SK-N-SH (cell line): ENCODE measurements at regions not wholly inside any gene's neighbourhood (a gene's known extent, or its start where the extent isn't known, plus 50 kb on each side); places are given as distances from the start of the nearest gene placed in this dataset.

Source experiments
- CTCF ChIA-PET: fragments of 300-600, 350-600 bp; formaldehyde crosslinking; extraction: SDS; loops from one replicate; lab custom pipeline; 2021; lab: Yijun Ruan, JAX
- POLR2A ChIA-PET: fragments of 350-600 bp; sonication (Branson Sonifier 250); formaldehyde crosslinking; extraction: SDS; loops from one replicate; lab custom pipeline; 2020; ENCODE audit warnings: antibody characterized with exemption, inconsistent platforms; lab: Yijun Ruan, JAX
- DNase-seq: peaks from one replicate; pipeline ENCODE4 v3.0.0; 2012
- H2AFZ ChIP-seq: fragments of 200-600 bp; sonication (generic); 2 replicates; pipeline ENCODE4 v1.8.1; 2016; ENCODE audit warnings: antibody characterized with exemption, mild to moderate bottlenecking, low read depth
- H3F3A ChIP-seq: fragments of 200-600 bp; sonication (generic); replicated peaks from 2 replicates; pipeline ENCODE3; 2016; ENCODE audit warnings: antibody characterized with exemption, mild to moderate bottlenecking; ENCODE audit not compliant: insufficient read depth
- H3K27ac ChIP-seq, 2 experiments: fragments of 200-500 bp in 1 of 2; fragments of 200-600 bp in 1 of 2; sonication (Bioruptor generic) in 1 of 2; sonication (generic), shearing (Covaris generic) in 1 of 2; 2 replicates each; pipeline versions ENCODE4 v1.5.1 to v1.6.1; 2014 to 2016; ENCODE audit warnings: low read depth in 2 of 2, inconsistent platforms in 1 of 2, low read length in 1 of 2, mild to moderate bottlenecking in 1 of 2, mixed read lengths in 1 of 2
- H3K27me3 ChIP-seq: fragments of 200-600 bp; sonication (generic), shearing (Covaris generic); 2 replicates; pipeline ENCODE4 v1.6.1; 2016; ENCODE audit warnings: mixed run types; ENCODE audit not compliant: insufficient read depth
- H3K36me3 ChIP-seq, 2 experiments: fragments of 200-500 bp in 1 of 2; fragments of 200-600 bp in 1 of 2; sonication (Bioruptor generic) in 1 of 2; sonication (generic) in 1 of 2; replicated peaks in 1 of 2; 2 replicates each; pipeline versions ENCODE3 to v1.5.1; 2014 to 2016; ENCODE audit warnings: low read length in 1 of 2, mild to moderate bottlenecking in 1 of 2; ENCODE audit not compliant: insufficient read depth in 2 of 2, control insufficient read depth in 1 of 2
- H3K4me1 ChIP-seq, 2 experiments: fragments of 200-500 bp in 1 of 2; fragments of 200-600 bp in 1 of 2; sonication (Bioruptor generic) in 1 of 2; sonication (generic), shearing (Covaris generic) in 1 of 2; 2 replicates each; pipeline versions ENCODE4 v1.5.1 to v1.6.1; 2014 to 2016; ENCODE audit warnings: low read depth in 1 of 2, low read length in 1 of 2, mixed run types in 1 of 2; ENCODE audit not compliant: insufficient read depth in 2 of 2, control insufficient read depth in 1 of 2
- H3K4me2 ChIP-seq: fragments of 200-600 bp; sonication (generic), shearing (Covaris generic); 2 replicates; pipeline ENCODE4 v1.6.1; 2017; ENCODE audit warnings: mixed run types
- H3K4me3 ChIP-seq, 2 experiments: fragments of 200-500 bp in 1 of 2; fragments of 200-600 bp in 1 of 2; sonication (Bioruptor generic) in 1 of 2; sonication (generic), shearing (Covaris generic) in 1 of 2; 2 replicates each; pipeline versions ENCODE4 v1.5.1 to v1.8.1; 2014 to 2016; ENCODE audit warnings: low read depth in 2 of 2, inconsistent platforms in 1 of 2, low read length in 1 of 2, mild to moderate bottlenecking in 1 of 2, mixed read lengths in 1 of 2, moderate library complexity in 1 of 2
- H3K79me2 ChIP-seq: fragments of 200-600 bp; sonication (generic); 2 replicates; pipeline ENCODE4 v1.8.1; 2017; ENCODE audit warnings: mild to moderate bottlenecking; ENCODE audit not compliant: insufficient read depth
- H3K9ac ChIP-seq: fragments of 200-600 bp; sonication (generic); 2 replicates; pipeline ENCODE4 v1.6.1; 2017; ENCODE audit warnings: mixed run types
- H3K9me2 ChIP-seq: fragments of 200-600 bp; sonication (generic); 2 replicates; pipeline ENCODE4 v1.6.1; 2017; ENCODE audit warnings: mixed run types
- H3K9me3 ChIP-seq: fragments of 200-600 bp; sonication (generic); 2 replicates; pipeline ENCODE4 v1.6.1; 2017; ENCODE audit warnings: mixed run types, mild to moderate bottlenecking, moderate library complexity
- H4K20me1 ChIP-seq: fragments of 200-600 bp; sonication (generic); 2 replicates; pipeline ENCODE4 v1.6.1; 2017; ENCODE audit warnings: mild to moderate bottlenecking, mixed run types; ENCODE audit not compliant: insufficient read depth
- EZH2phosphoT487 ChIP-seq: fragments of 200-600 bp; sonication (generic); IDR thresholded peaks from 2 replicates; pipeline ENCODE4 v1.6.1; 2017; ENCODE audit warnings: low read depth, mixed run types, mild to moderate bottlenecking, antibody characterized with exemption, moderate library complexity, borderline replicate concordance
- FOXJ3 ChIP-seq: sonication (generic); formaldehyde crosslinking; IDR thresholded peaks from 2 replicates; pipeline ENCODE4 v1.5.1; 2020; ENCODE audit warnings: mild to moderate bottlenecking, missing genetic modification reagents
- GATA2 ChIP-seq: sonication (generic); formaldehyde crosslinking; IDR thresholded peaks from 2 replicates; pipeline ENCODE4 v1.5.0; 2020; ENCODE audit warnings: mild to moderate bottlenecking, missing genetic modification reagents
- NFIC ChIP-seq: IDR thresholded peaks from 2 replicates; pipeline ENCODE4 v1.4.0; 2012; ENCODE audit warnings: borderline replicate concordance
- NRF1 ChIP-seq: IDR thresholded peaks from 2 replicates; pipeline ENCODE4 v1.6.1; 2012; ENCODE audit warnings: low read depth, mild to moderate bottlenecking, low read length
- POLR2AphosphoS5 ChIP-seq: IDR thresholded peaks from 2 replicates; pipeline ENCODE4 v1.6.1; 2012; ENCODE audit warnings: low read depth, low read length
- RAD21 ChIP-seq: IDR thresholded peaks from 2 replicates; pipeline ENCODE4 v1.6.1; 2012; ENCODE audit warnings: mild to moderate bottlenecking, low read length
- RCOR1 ChIP-seq: fragments of 150-350 bp; IDR thresholded peaks from 2 replicates; pipeline ENCODE4 v1.6.1; 2017; ENCODE audit warnings: antibody characterized with exemption, low read length
- SIN3A ChIP-seq: IDR thresholded peaks from 2 replicates; pipeline ENCODE4 v1.6.1; 2012; ENCODE audit warnings: low read depth, mild to moderate bottlenecking, low read length, moderate library complexity, borderline replicate concordance
- SMC3 ChIP-seq: IDR thresholded peaks from 2 replicates; pipeline ENCODE4 v1.6.1; 2012; ENCODE audit warnings: low read depth, low read length, improper control_type of control experiment
- TAF1 ChIP-seq: IDR thresholded peaks from 2 replicates; pipeline ENCODE4 v1.6.1; 2012; ENCODE audit warnings: low read depth, mild to moderate bottlenecking, low read length, moderate library complexity, borderline replicate concordance
- TCF12 ChIP-seq: IDR thresholded peaks from 2 replicates; pipeline ENCODE4 v1.4.0; 2012
- WGBS: methylation state at CpG from one replicate; pipeline ENCODE4 v1.1.6; 2017; ENCODE audit warnings: low lambda C conversion rate; 5-methylcytosine and 5-hydroxymethylcytosine counted together
- TF ChIP-seq, protein P1 (sequence below): IDR thresholded peaks from 2 replicates; pipeline ENCODE4 v1.4.0; 2012; ENCODE audit warnings: low read depth
- TF ChIP-seq, protein P2 (sequence below): fragments of 150-350 bp; IDR thresholded peaks from 2 replicates; pipeline ENCODE4 v1.6.1; 2017; ENCODE audit warnings: antibody characterized with exemption, low read length, low read depth, borderline replicate concordance
- TF ChIP-seq, protein P3 (sequence below): IDR thresholded peaks from 2 replicates; pipeline ENCODE4 v1.6.1; 2012; ENCODE audit warnings: mild to moderate bottlenecking, low read depth, low read length, moderate library complexity
- TF ChIP-seq, protein P4 (sequence below): fragments of 150-350 bp; IDR thresholded peaks from 2 replicates; pipeline ENCODE4 v1.6.1; 2016; ENCODE audit warnings: mild to moderate bottlenecking, low read depth, low read length

DNA sequence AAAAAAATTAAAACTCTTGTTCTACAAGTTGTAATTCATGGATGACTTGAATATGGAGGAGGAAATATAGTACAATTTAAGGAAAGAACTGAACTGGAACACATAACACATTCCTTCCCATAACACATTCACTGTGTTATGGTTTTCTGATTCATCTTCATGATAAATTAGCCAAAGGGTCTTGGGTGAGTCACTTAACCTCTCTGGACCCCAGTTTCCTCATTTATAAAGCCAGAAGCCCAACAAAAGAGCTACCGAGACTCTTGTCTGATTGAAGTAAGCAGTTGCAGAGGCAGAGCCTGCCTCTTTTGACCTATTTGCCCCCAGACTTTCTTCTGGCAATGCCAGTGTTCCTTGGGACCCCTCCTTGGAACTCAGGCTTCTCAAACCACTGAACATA lies 161.9 kb upstream of the KCTD3 start:
- no peaks in the 10 kb centered on the region for H3K4me1 ChIP-seq
- no peak overlapping the region for H2AFZ ChIP-seq
- H3K27ac ChIP-seq, result no peak overlapping the region
- 25% methylated on average over 1 of the region's 1 CpG for WGBS
- H3K4me2 ChIP-seq, result no peak overlapping the region
- H3K79me2 ChIP-seq, result no peaks in the 10 kb centered on the region
- H3K36me3 ChIP-seq, result no peaks in the 10 kb centered on the region
- ChIA-PET POLR2A (no interaction called here), CTCF (no interaction called here)
- no peak overlapping the region for H3K9ac ChIP-seq
- no peaks in the 10 kb centered on the region for H3K9me3 ChIP-seq
- TF ChIP-seq RCOR1, result no peak
- no peak for TF ChIP-seq EZH2phosphoT487
- TF ChIP-seq, protein P1, sequence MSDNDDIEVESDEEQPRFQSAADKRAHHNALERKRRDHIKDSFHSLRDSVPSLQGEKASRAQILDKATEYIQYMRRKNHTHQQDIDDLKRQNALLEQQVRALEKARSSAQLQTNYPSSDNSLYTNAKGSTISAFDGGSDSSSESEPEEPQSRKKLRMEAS, result no peak
- no peak for TF ChIP-seq NRF1
- H3F3A ChIP-seq, result no peaks in the 10 kb centered on the region
- H3K4me3 ChIP-seq, result no peak overlapping the region
- H4K20me1 ChIP-seq, result no peaks in the 10 kb centered on the region
- no peak for DNase-seq
- H3K27me3 ChIP-seq, result no peaks in the 10 kb centered on the region
- no peaks in the 10 kb centered on the region for H3K9me2 ChIP-seq

DNA sequence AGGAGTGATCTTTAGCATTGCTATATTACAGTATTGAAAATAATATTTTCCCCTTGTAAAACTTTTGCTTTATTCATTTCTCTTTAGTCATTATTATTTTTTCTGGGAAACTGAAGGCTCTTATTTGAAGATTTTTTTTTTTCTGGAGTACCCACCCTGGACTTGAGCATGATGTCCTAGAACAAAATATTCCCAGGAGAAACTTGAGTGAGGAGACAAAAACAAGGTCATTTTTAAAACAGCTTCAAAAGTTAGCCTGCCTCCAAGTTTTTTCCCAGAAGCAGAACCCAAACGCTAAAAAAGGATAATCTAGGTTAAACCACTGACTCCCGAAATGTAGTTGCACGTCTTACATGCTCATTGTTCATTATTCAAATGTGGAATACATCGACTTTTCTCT lies 160.2 kb upstream of the KCTD3 start:
- TF ChIP-seq NFIC, result no peak
- no peak for TF ChIP-seq NRF1
- TF ChIP-seq, protein P2, sequence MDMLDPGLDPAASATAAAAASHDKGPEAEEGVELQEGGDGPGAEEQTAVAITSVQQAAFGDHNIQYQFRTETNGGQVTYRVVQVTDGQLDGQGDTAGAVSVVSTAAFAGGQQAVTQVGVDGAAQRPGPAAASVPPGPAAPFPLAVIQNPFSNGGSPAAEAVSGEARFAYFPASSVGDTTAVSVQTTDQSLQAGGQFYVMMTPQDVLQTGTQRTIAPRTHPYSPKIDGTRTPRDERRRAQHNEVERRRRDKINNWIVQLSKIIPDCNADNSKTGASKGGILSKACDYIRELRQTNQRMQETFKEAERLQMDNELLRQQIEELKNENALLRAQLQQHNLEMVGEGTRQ, result no peak
- TF ChIP-seq, all 33 proteins: peak for 0
- H4K20me1 ChIP-seq, result no peaks in the 10 kb centered on the region
- DNase-seq, result no peak
- no peak overlapping the region for H3K4me3 ChIP-seq
- H2AFZ ChIP-seq, result no peak overlapping the region
- no peaks in the 10 kb centered on the region for H3K9me3 ChIP-seq
- CTCF ChIA-PET, result no interaction called here
- H3K9me2 ChIP-seq, result no peaks in the 10 kb centered on the region
- no peaks in the 10 kb centered on the region for H3K79me2 ChIP-seq
- POLR2A ChIA-PET, result no interaction called here
- H3K4me2 ChIP-seq, result no peak overlapping the region
- 15% methylated on average over 4 of the region's 4 CpGs for whole genome bisulfite sequencing
- H3K9ac ChIP-seq, result no peak overlapping the region
- H3K27ac ChIP-seq, result no peak overlapping the region
- H3F3A ChIP-seq, result no peaks in the 10 kb centered on the region
- H3K27me3 ChIP-seq, result no peaks in the 10 kb centered on the region
- no peaks in the 10 kb centered on the region for H3K36me3 ChIP-seq
- H3K4me1 ChIP-seq, result no peaks in the 10 kb centered on the region

DNA sequence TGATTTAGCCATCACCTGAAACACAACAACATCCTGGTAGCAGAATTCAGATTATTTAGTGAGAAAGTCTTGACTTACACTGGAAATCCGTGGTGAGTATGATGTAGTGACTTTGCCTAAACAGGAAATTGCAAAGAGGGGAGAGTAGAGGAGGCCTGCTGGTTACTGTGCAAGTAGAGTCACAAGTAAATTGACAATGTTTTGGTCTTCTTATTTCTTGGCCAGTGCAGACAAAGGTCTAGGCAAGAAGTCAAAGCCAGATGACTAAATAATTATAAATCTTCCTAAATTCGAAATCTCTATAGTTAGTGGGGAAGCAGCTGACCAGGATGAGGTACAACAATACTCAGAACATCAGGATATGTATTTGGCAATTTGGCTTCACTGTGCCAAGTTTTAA lies 159.5 kb upstream of the KCTD3 start:
- Histone ChIP-seq H3K27ac (no peak overlapping the region), H3K9me3 (no peaks in the 10 kb centered on the region), H3K4me2 (no peak overlapping the region), H3K79me2 (no peaks in the 10 kb centered on the region), H3K9me2 (no peaks in the 10 kb centered on the region), H3K36me3 (no peaks in the 10 kb centered on the region), H2AFZ (no peak overlapping the region), H4K20me1 (no peaks in the 10 kb centered on the region), H3K27me3 (no peaks in the 10 kb centered on the region), H3K4me1 (no peaks in the 10 kb centered on the region), H3K9ac (no peak overlapping the region), H3F3A (no peaks in the 10 kb centered on the region), H3K4me3 (no peak overlapping the region)
- ChIA-PET CTCF (no interaction called here), POLR2A (no interaction called here)
- 2% methylated on average over 2 of the region's 2 CpGs for WGBS
- no peak for DNase-seq
- TF ChIP-seq, protein P3, sequence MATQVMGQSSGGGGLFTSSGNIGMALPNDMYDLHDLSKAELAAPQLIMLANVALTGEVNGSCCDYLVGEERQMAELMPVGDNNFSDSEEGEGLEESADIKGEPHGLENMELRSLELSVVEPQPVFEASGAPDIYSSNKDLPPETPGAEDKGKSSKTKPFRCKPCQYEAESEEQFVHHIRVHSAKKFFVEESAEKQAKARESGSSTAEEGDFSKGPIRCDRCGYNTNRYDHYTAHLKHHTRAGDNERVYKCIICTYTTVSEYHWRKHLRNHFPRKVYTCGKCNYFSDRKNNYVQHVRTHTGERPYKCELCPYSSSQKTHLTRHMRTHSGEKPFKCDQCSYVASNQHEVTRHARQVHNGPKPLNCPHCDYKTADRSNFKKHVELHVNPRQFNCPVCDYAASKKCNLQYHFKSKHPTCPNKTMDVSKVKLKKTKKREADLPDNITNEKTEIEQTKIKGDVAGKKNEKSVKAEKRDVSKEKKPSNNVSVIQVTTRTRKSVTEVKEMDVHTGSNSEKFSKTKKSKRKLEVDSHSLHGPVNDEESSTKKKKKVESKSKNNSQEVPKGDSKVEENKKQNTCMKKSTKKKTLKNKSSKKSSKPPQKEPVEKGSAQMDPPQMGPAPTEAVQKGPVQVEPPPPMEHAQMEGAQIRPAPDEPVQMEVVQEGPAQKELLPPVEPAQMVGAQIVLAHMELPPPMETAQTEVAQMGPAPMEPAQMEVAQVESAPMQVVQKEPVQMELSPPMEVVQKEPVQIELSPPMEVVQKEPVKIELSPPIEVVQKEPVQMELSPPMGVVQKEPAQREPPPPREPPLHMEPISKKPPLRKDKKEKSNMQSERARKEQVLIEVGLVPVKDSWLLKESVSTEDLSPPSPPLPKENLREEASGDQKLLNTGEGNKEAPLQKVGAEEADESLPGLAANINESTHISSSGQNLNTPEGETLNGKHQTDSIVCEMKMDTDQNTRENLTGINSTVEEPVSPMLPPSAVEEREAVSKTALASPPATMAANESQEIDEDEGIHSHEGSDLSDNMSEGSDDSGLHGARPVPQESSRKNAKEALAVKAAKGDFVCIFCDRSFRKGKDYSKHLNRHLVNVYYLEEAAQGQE, result no peak
- TF ChIP-seq, protein P4, sequence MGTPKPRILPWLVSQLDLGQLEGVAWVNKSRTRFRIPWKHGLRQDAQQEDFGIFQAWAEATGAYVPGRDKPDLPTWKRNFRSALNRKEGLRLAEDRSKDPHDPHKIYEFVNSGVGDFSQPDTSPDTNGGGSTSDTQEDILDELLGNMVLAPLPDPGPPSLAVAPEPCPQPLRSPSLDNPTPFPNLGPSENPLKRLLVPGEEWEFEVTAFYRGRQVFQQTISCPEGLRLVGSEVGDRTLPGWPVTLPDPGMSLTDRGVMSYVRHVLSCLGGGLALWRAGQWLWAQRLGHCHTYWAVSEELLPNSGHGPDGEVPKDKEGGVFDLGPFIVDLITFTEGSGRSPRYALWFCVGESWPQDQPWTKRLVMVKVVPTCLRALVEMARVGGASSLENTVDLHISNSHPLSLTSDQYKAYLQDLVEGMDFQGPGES, result no peak
- no peak for TF ChIP-seq RCOR1
- TF ChIP-seq, protein P1, result no peak
- TF ChIP-seq SMC3, result no peak
- no peak for TF ChIP-seq FOXJ3 (CRISPR knock-in tag)
- TF ChIP-seq NRF1, result no peak
- TF ChIP-seq TAF1, result no peak
- TF ChIP-seq POLR2AphosphoS5, result no peak
- no peak for TF ChIP-seq TCF12
- TF ChIP-seq GATA2 (CRISPR knock-in tag), result no peak
- no peak for TF ChIP-seq SIN3A
- no peak for TF ChIP-seq RAD21
